Brain microvascular endothelial cell (primary cell): ENCODE measurements at regions not wholly inside any gene's neighbourhood (a gene's known extent, or its start where the extent isn't known, plus 50 kb on each side); places are given as distances from the start of the nearest gene placed in this dataset.

ENCODE experiments used
- DNase-seq: peaks from one replicate; pipeline ENCODE4 v3.0.0-alpha.2; 2020
- H3K27ac ChIP-seq: fragments of 250-450 bp; sonication (Bioruptor Pico); 2 replicates; pipeline ENCODE4 v1.5.1; 2020; ENCODE audit warnings: mild to moderate bottlenecking, moderate library complexity
- H3K27me3 ChIP-seq: fragments of 250-450 bp; sonication (Bioruptor Pico); replicated peaks from 2 replicates; pipeline ENCODE4 v1.5.1; 2020; ENCODE audit warnings: mild to moderate bottlenecking
- H3K36me3 ChIP-seq: fragments of 250-450 bp; sonication (Bioruptor Pico); replicated peaks from 2 replicates; pipeline ENCODE4 v1.5.1; 2020; ENCODE audit warnings: mild to moderate bottlenecking
- H3K4me3 ChIP-seq: 2 replicates; pipeline ENCODE4 v1.5.1; 2011; ENCODE audit warnings: low read depth, mild to moderate bottlenecking, control low read depth, low read length, moderate library complexity
- CTCF ChIP-seq: IDR thresholded peaks from 2 replicates; pipeline ENCODE4 v1.5.1; 2011; ENCODE audit warnings: low read depth, mild to moderate bottlenecking, moderate library complexity, low read length, control low read depth, inconsistent platforms; ENCODE audit errors: missing control alignments
- in situ Hi-C: cut with HindIII; loops from 2 replicates; pipeline ENCODE4 v1.10.0; 2017; ENCODE audit warnings: low sequenced_read_pairs, low pct_ligation_motif_present

GRCh38 chr13:44232774-44233173, 140.8 kb upstream of the SERP2 start:
- in situ Hi-C loops = no loop called here
- Histone ChIP-seq H3K36me3 (no peaks in the 10 kb centered on the region), H3K4me3 (no peak overlapping the region), H3K27ac (peak overlapping the region; percentile 61), H3K27me3 (no peaks in the 10 kb centered on the region)
- DNase-seq = no peak
- TF ChIP-seq CTCF = no peak

- in situ Hi-C loops = no loop called here
- no peak overlapping the region for H3K27ac ChIP-seq
- no peaks in the 10 kb centered on the region for H3K27me3 ChIP-seq
- no peaks in the 10 kb centered on the region for H3K36me3 ChIP-seq
- TF ChIP-seq CTCF = no peak
- no peak for DNase-seq
- H3K4me3 ChIP-seq = no peak overlapping the region
Measured at GRCh38 chr13:44234566-44234965, 139.1 kb upstream of the SERP2 start.

- no peak for TF ChIP-seq CTCF
- Histone ChIP-seq H3K27me3 (no peaks in the 10 kb centered on the region), H3K27ac (peak overlapping the region; percentile 85), H3K4me3 (no peak overlapping the region), H3K36me3 (no peaks in the 10 kb centered on the region)
- in situ Hi-C loops = no loop called here
- peak; percentile 32 for DNase-seq
Measured at GRCh38 chr13:44236370-44236769, 137.3 kb upstream of the SERP2 start.

DNA sequence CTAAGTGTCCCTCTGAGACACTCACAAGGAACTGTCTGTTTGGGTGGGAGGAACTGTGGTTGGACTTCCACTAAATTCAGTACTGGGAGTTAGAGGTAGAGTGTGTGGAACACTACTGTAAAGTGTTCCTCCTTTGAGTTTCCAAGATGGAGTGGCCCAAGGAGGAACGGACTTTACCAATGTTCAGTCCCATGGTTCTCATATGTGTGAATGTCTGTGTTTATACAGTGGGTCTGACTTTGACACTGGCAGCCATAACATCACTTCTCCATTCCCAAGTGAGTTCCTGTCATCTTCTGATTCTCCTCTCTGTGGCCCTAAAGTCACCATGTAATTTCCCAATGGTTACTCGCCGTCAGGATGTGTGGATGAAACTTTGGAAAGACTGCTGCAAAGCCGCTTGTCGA, 136.8 kb upstream of the SERP2 start:
- in situ Hi-C loops = no loop called here
- H3K27ac ChIP-seq = peak overlapping the region; percentile 85
- no peak overlapping the region for H3K4me3 ChIP-seq
- no peaks in the 10 kb centered on the region for H3K27me3 ChIP-seq
- no peak for TF ChIP-seq CTCF
- H3K36me3 ChIP-seq = no peaks in the 10 kb centered on the region
- DNase-seq = no peak

DNA sequence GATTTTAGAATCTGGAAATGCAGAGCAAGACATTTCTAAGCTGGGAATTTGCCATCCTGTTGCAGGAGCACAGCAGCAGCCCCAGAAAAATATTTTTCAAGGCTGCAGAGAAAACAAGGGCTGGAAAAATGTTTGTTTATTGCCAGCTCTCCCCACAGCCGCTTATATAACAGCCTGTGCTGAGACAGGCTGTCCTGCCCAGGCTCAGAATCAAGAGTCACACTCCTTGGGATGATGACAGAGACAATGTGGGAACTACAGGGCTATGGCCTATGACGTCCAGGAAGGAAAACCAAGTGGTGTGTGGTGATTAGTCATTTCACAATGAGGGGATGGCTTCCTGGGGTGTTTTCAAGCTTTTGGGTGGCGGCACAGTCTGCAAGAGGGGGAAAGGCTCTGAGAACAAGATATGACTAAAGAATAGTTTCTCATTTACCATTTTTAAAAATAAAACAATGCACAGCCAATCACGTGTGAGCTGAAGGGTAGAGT, 136.3 kb upstream of the SERP2 start:
- DNase-seq = peak; percentile 98
- peak overlapping the region; percentile 85 for H3K27ac ChIP-seq
- H3K36me3 ChIP-seq = no peaks in the 10 kb centered on the region
- in situ Hi-C loops = no loop called here
- H3K27me3 ChIP-seq = no peaks in the 10 kb centered on the region
- TF ChIP-seq CTCF = no peak
- H3K4me3 ChIP-seq = no peak overlapping the region

- DNase-seq = no peak
- TF ChIP-seq CTCF = no peak
- Histone ChIP-seq H3K36me3 (no peaks in the 10 kb centered on the region), H3K4me3 (no peak overlapping the region), H3K27ac (peak overlapping the region; percentile 85), H3K27me3 (no peaks in the 10 kb centered on the region)
- in situ Hi-C loops = no loop called here
Measured at GRCh38 chr13:44237881-44238421, 135.7 kb upstream of the SERP2 start.
